Neural progenitor cell (in vitro differentiated cells): ENCODE measurements at regions not wholly inside any gene's neighbourhood (a gene's known extent, or its start where the extent isn't known, plus 50 kb on each side); places are given as distances from the start of the nearest gene placed in this dataset.

Experiments used
- DNase-seq: peaks from one replicate; pipeline ENCODE4 v3.0.0-alpha.2; 2016; ENCODE audit warnings: low spot score
- H2AFZ ChIP-seq: fragments of 200-600 bp; sonication (generic); replicated peaks from 2 replicates; pipeline ENCODE4 v1.6.1; 2016; ENCODE audit warnings: antibody characterized with exemption
- H3F3A ChIP-seq: fragments of 200-600 bp; sonication (generic); 2 replicates; pipeline ENCODE4 v1.6.1; 2016; ENCODE audit warnings: antibody characterized with exemption, low read depth
- H3K27ac ChIP-seq: fragments of 200-600 bp; sonication (generic); 2 replicates; pipeline ENCODE4 v1.5.1; 2016; ENCODE audit warnings: mild to moderate bottlenecking
- H3K27me3 ChIP-seq: fragments of 200-600 bp; sonication (generic); 2 replicates; pipeline ENCODE4 v1.6.1; 2016; ENCODE audit warnings: mild to moderate bottlenecking, moderate library complexity
- H3K36me3 ChIP-seq: fragments of 200-600 bp; sonication (generic); 2 replicates; pipeline ENCODE4 v1.5.1; 2016
- H3K4me1 ChIP-seq: fragments of 200-600 bp; sonication (generic); 2 replicates; pipeline ENCODE4 v1.6.1; 2016; ENCODE audit warnings: mixed run types
- H3K4me2 ChIP-seq: fragments of 200-600 bp; sonication (generic); 2 replicates; pipeline ENCODE4 v1.6.1; 2016
- H3K4me3 ChIP-seq: fragments of 200-600 bp; sonication (generic); 2 replicates; pipeline ENCODE4 v1.5.1; 2016
- H3K79me2 ChIP-seq: fragments of 200-600 bp; sonication (generic); 2 replicates; pipeline ENCODE4 v1.6.1; 2016; ENCODE audit warnings: low read depth
- H3K9ac ChIP-seq: fragments of 200-600 bp; sonication (generic); 2 replicates; pipeline ENCODE4 v1.6.1; 2016
- H3K9me3 ChIP-seq: fragments of 200-600 bp; sonication (generic); 2 replicates; pipeline ENCODE4 v1.5.1; 2016; ENCODE audit warnings: low read depth
- H4K20me1 ChIP-seq: fragments of 200-600 bp; sonication (generic); 2 replicates; pipeline ENCODE4 v1.6.1; 2016; ENCODE audit warnings: low read depth
- H3K27ac Mint-ChIP-seq: 3 replicates; pipeline ENCODE4 v1.8.0; 2021; ENCODE audit warnings: mixed read lengths
- H3K27me3 Mint-ChIP-seq: 2 replicates; pipeline ENCODE4 v1.8.0; 2022; ENCODE audit warnings: low read depth, mild to moderate bottlenecking, inconsistent platforms, moderate library complexity, mixed read lengths; ENCODE audit not compliant: insufficient read depth
- H3K36me3 Mint-ChIP-seq: 3 replicates; pipeline ENCODE4 v1.8.0; 2021; ENCODE audit warnings: mixed read lengths
- H3K4me1 Mint-ChIP-seq: 3 replicates; pipeline ENCODE4 v1.8.0; 2021; ENCODE audit warnings: mixed read lengths
- H3K4me3 Mint-ChIP-seq: 3 replicates; pipeline ENCODE4 v1.8.0; 2021; ENCODE audit warnings: mild to moderate bottlenecking, moderate library complexity, mixed read lengths
- H3K9me3 Mint-ChIP-seq: 3 replicates; pipeline ENCODE4 v1.8.0; 2020; ENCODE audit warnings: mixed read lengths
- CTCF ChIP-seq: fragments of 200-600 bp; sonication (generic); IDR thresholded peaks from 2 replicates; pipeline ENCODE4 v1.5.1; 2017; ENCODE audit warnings: antibody characterized with exemption, mild to moderate bottlenecking
- EZH2 ChIP-seq: fragments of 200-600 bp; sonication (generic); IDR thresholded peaks from 2 replicates; pipeline ENCODE4 v1.6.1; 2017; ENCODE audit warnings: antibody characterized with exemption, mild to moderate bottlenecking, moderate library complexity
- EZH2phosphoT487 ChIP-seq: fragments of 200-600 bp; sonication (generic); IDR thresholded peaks from 2 replicates; pipeline ENCODE4 v1.6.1; 2017; ENCODE audit warnings: antibody characterized with exemption

GRCh38 chr16:85348065-85348840, 236.0 kb upstream of the CIBAR2 start:
- no peaks in the 10 kb centered on the region for H3K36me3 ChIP-seq
- peaks cover 27% of the 10 kb centered on the region for H3F3A ChIP-seq
- Mint-ChIP-seq H3K27me3 (peaks cover 17% of the 10 kb centered on the region), H3K9me3 (peaks cover 4% of the 10 kb centered on the region), H3K36me3 (peaks cover 3% of the 10 kb centered on the region), H3K4me1 (peaks cover 25% of the 10 kb centered on the region), H3K4me3 (peak overlapping the region; percentile 24), H3K27ac (peak overlapping the region; percentile 40)
- H2AFZ ChIP-seq, result no peak overlapping the region
- H3K79me2 ChIP-seq, result no peaks in the 10 kb centered on the region
- no peaks in the 10 kb centered on the region for H3K9me3 ChIP-seq
- DNase-seq, result no peak
- H3K9ac ChIP-seq, result no peak overlapping the region
- no peak overlapping the region for H3K4me2 ChIP-seq
- TF ChIP-seq EZH2, result no peak
- no peak for TF ChIP-seq CTCF
- TF ChIP-seq EZH2phosphoT487, result no peak
- peaks cover 23% of the 10 kb centered on the region for H3K4me1 ChIP-seq
- no peaks in the 10 kb centered on the region for H4K20me1 ChIP-seq
- H3K4me3 ChIP-seq, result no peak overlapping the region
- no peaks in the 10 kb centered on the region for H3K27me3 ChIP-seq
- no peak overlapping the region for H3K27ac ChIP-seq

GRCh38 chr16:85348911-85349334, 236.7 kb upstream of the CIBAR2 start:
- Mint-ChIP-seq H3K27me3 (peaks cover 19% of the 10 kb centered on the region), H3K4me3 (no peak overlapping the region), H3K4me1 (peaks cover 28% of the 10 kb centered on the region), H3K9me3 (peaks cover 6% of the 10 kb centered on the region), H3K27ac (peak overlapping the region; percentile 35), H3K36me3 (peaks cover 6% of the 10 kb centered on the region)
- Histone ChIP-seq H2AFZ (no peak overlapping the region), H3K27me3 (no peaks in the 10 kb centered on the region), H3K9me3 (no peaks in the 10 kb centered on the region), H3K4me3 (no peak overlapping the region), H3K27ac (no peak overlapping the region), H3K4me1 (peaks cover 23% of the 10 kb centered on the region), H3K36me3 (no peaks in the 10 kb centered on the region), H3F3A (peaks cover 31% of the 10 kb centered on the region), H4K20me1 (no peaks in the 10 kb centered on the region), H3K79me2 (no peaks in the 10 kb centered on the region), H3K4me2 (no peak overlapping the region), H3K9ac (no peak overlapping the region)
- no peak for TF ChIP-seq CTCF
- TF ChIP-seq EZH2, result no peak
- TF ChIP-seq EZH2phosphoT487, result no peak
- no peak for DNase-seq

GRCh38 chr16:85349365-85350145, 237.3 kb upstream of the CIBAR2 start:
- H3K27ac Mint-ChIP-seq, result peak overlapping the region; percentile 35
- H3K36me3 Mint-ChIP-seq, result peaks cover 6% of the 10 kb centered on the region
- H3K9me3 Mint-ChIP-seq, result peaks cover 7% of the 10 kb centered on the region
- H3K27me3 ChIP-seq, result no peaks in the 10 kb centered on the region
- no peak overlapping the region for H3K4me3 ChIP-seq
- no peak overlapping the region for H3K9ac ChIP-seq
- peaks cover 23% of the 10 kb centered on the region for H3K4me1 ChIP-seq
- no peak overlapping the region for H3K4me3 Mint-ChIP-seq
- H2AFZ ChIP-seq, result no peak overlapping the region
- H3K9me3 ChIP-seq, result no peaks in the 10 kb centered on the region
- H3K79me2 ChIP-seq, result no peaks in the 10 kb centered on the region
- no peaks in the 10 kb centered on the region for H4K20me1 ChIP-seq
- no peaks in the 10 kb centered on the region for H3K36me3 ChIP-seq
- H3K27me3 Mint-ChIP-seq, result peaks cover 22% of the 10 kb centered on the region
- H3K27ac ChIP-seq, result no peak overlapping the region
- no peak for DNase-seq
- H3K4me1 Mint-ChIP-seq, result peaks cover 32% of the 10 kb centered on the region
- no peak overlapping the region for H3K4me2 ChIP-seq
- H3F3A ChIP-seq, result peaks cover 31% of the 10 kb centered on the region
- no peak for TF ChIP-seq EZH2
- no peak for TF ChIP-seq EZH2phosphoT487
- TF ChIP-seq CTCF, result no peak
